ENCODE measurements at regions not wholly inside any gene's neighbourhood (a gene's known extent, or its start where the extent isn't known, plus 50 kb on each side); places are given as distances from the start of the nearest gene placed in this dataset.

GRCh38 chr5:6280425-6281100 lies 97.8 kb downstream of the MED10 start:
- Mint-ChIP-seq H3K4me1 (ENCODE audit: low read depth, unreplicated experiment) (no peaks in the 10 kb centered on the region), H3K27me3 (ENCODE audit: unreplicated experiment) (no peaks in the 10 kb centered on the region), H3K4me3 (ENCODE audit: unreplicated experiment) (no peak overlapping the region), H3K27ac (ENCODE audit: unreplicated experiment) (no peak overlapping the region), H3K9me3 (ENCODE audit: unreplicated experiment) (no peaks in the 10 kb centered on the region), H3K36me3 (ENCODE audit: unreplicated experiment) (no peaks in the 10 kb centered on the region)
- no peak for DNase-seq
- TF ChIP-seq CTCF (IDR thresholded peaks at IDR 0.05; ENCODE audit: partially characterized antibody, unreplicated experiment), result no peak

- H3K27me3 Mint-ChIP-seq (ENCODE audit: unreplicated experiment), result no peaks in the 10 kb centered on the region
- H3K36me3 Mint-ChIP-seq (ENCODE audit: unreplicated experiment), result no peaks in the 10 kb centered on the region
- no peak overlapping the region for H3K27ac Mint-ChIP-seq (ENCODE audit: unreplicated experiment)
- H3K9me3 Mint-ChIP-seq (ENCODE audit: unreplicated experiment), result no peaks in the 10 kb centered on the region
- no peak for TF ChIP-seq CTCF (IDR thresholded peaks at IDR 0.05; ENCODE audit: partially characterized antibody, unreplicated experiment)
- no peak overlapping the region for H3K4me3 Mint-ChIP-seq (ENCODE audit: unreplicated experiment)
- no peak for DNase-seq
- no peaks in the 10 kb centered on the region for H3K4me1 Mint-ChIP-seq (ENCODE audit: low read depth, unreplicated experiment)
Measured at GRCh38 chr5:6279607-6280006, 98.7 kb downstream of the MED10 start.

- Mint-ChIP-seq H3K4me3 (ENCODE audit: unreplicated experiment) (no peak overlapping the region), H3K9me3 (ENCODE audit: unreplicated experiment) (peaks cover 2% of the 10 kb centered on the region), H3K36me3 (ENCODE audit: unreplicated experiment) (no peaks in the 10 kb centered on the region), H3K27ac (ENCODE audit: unreplicated experiment) (no peak overlapping the region), H3K4me1 (ENCODE audit: low read depth, unreplicated experiment) (peaks cover 9% of the 10 kb centered on the region), H3K27me3 (ENCODE audit: unreplicated experiment) (peaks cover 1% of the 10 kb centered on the region)
- DNase-seq, result no peak
- TF ChIP-seq CTCF (IDR thresholded peaks at IDR 0.05; ENCODE audit: partially characterized antibody, unreplicated experiment), result no peak
Measured at GRCh38 chr5:6274846-6275543, 103.4 kb downstream of the MED10 start.

GRCh38 chr5:6273749-6274148 lies 104.6 kb downstream of the MED10 start:
- no peak for TF ChIP-seq CTCF (IDR thresholded peaks at IDR 0.05; ENCODE audit: partially characterized antibody, unreplicated experiment)
- H3K27me3 Mint-ChIP-seq (ENCODE audit: unreplicated experiment), result peaks cover 1% of the 10 kb centered on the region
- DNase-seq, result no peak
- peak overlapping the region; percentile 15 for H3K27ac Mint-ChIP-seq (ENCODE audit: unreplicated experiment)
- peaks cover 9% of the 10 kb centered on the region for H3K4me1 Mint-ChIP-seq (ENCODE audit: low read depth, unreplicated experiment)
- no peaks in the 10 kb centered on the region for H3K36me3 Mint-ChIP-seq (ENCODE audit: unreplicated experiment)
- H3K9me3 Mint-ChIP-seq (ENCODE audit: unreplicated experiment), result peaks cover 2% of the 10 kb centered on the region
- H3K4me3 Mint-ChIP-seq (ENCODE audit: unreplicated experiment), result no peak overlapping the region

- H3K4me1 Mint-ChIP-seq (ENCODE audit: low read depth, unreplicated experiment), result peaks cover 9% of the 10 kb centered on the region
- H3K9me3 Mint-ChIP-seq (ENCODE audit: unreplicated experiment), result peaks cover 2% of the 10 kb centered on the region
- H3K36me3 Mint-ChIP-seq (ENCODE audit: unreplicated experiment), result no peaks in the 10 kb centered on the region
- DNase-seq, result no peak
- peaks cover 1% of the 10 kb centered on the region for H3K27me3 Mint-ChIP-seq (ENCODE audit: unreplicated experiment)
- no peak for TF ChIP-seq CTCF (IDR thresholded peaks at IDR 0.05; ENCODE audit: partially characterized antibody, unreplicated experiment)
- H3K4me3 Mint-ChIP-seq (ENCODE audit: unreplicated experiment), result no peak overlapping the region
- H3K27ac Mint-ChIP-seq (ENCODE audit: unreplicated experiment), result peak overlapping the region; percentile 15
Measured at GRCh38 chr5:6273090-6273735, 105.1 kb downstream of the MED10 start.

Measured in glutamatergic neuron (in vitro differentiated cells).